ENCODE measurements at regions not wholly inside any gene's neighbourhood (a gene's known extent, or its start where the extent isn't known, plus 50 kb on each side); places are given as distances from the start of the nearest gene placed in this dataset.

DNA sequence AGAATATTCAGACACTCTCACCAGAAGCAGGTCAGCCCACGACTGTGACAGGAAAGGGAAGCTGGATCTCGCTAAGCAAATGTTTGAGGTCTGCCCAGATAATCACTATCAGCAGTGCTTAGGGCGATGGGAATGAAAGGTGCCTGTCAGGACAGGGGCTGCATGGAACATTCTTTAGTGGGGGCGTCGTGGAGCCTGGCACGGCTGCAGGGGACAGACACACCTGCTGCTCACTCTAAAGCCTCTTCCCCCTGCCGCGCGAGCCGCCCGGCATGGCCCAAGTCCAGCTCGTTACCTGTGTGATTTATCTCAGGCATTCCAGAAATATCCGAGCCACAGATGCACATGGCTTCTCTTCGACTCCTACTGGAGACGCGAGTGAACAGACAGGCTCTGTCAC is 235.5 kb downstream of the GLRX3 start:
- DNase-seq = no peak
- H3K18ac ChIP-seq (ENCODE audit: low read depth in 1 of 2, low read length in 2 of 2) = no peak overlapping the region
- no peak overlapping the region for H2BK12ac ChIP-seq (ENCODE audit: low read length in 2 of 2)
- WGBS = 81% methylated on average over 16 of the region's 16 CpGs
- no peak overlapping the region for H3K4me2 ChIP-seq (ENCODE audit: low read length, poor library complexity, severe bottlenecking)
- H3K4ac ChIP-seq (ENCODE audit: low read depth in 1 of 2, low read length in 2 of 2) = no peak overlapping the region
- H4K91ac ChIP-seq (ENCODE audit: low read length) = no peak overlapping the region
- no peaks in the 10 kb centered on the region for H3K79me1 ChIP-seq (replicated peaks; ENCODE audit: low read length, poor library complexity, severe bottlenecking)
- H3K36me3 ChIP-seq (ENCODE audit: control insufficient read depth in 1 of 2, insufficient read depth in 2 of 2, low read depth in 1 of 2, low read length in 2 of 2) = no peaks in the 10 kb centered on the region
- H4K8ac ChIP-seq (ENCODE audit: low read length) = no peak overlapping the region
- H3K9me3 ChIP-seq (ENCODE audit: control insufficient read depth, low read length) = peaks cover 14% of the 10 kb centered on the region
- no peak overlapping the region for H3K4me3 ChIP-seq (ENCODE audit: insufficient read depth in 1 of 2, low read depth in 1 of 2, low read length in 2 of 2)
- H2BK120ac ChIP-seq (ENCODE audit: low read depth, low read length) = no peak overlapping the region
- H3K9ac ChIP-seq (ENCODE audit: low read length) = no peak overlapping the region
- H2AFZ ChIP-seq (ENCODE audit: low read depth, low read length) = no peak overlapping the region
- H2BK15ac ChIP-seq (ENCODE audit: low read depth, poor library complexity, severe bottlenecking) = no peak overlapping the region
- no peak overlapping the region for H2BK5ac ChIP-seq (ENCODE audit: low read depth, low read length, poor library complexity, severe bottlenecking)
- H3K27ac ChIP-seq (ENCODE audit: low read length, poor library complexity, severe bottlenecking) = no peak overlapping the region
- no peaks in the 10 kb centered on the region for H3K4me1 ChIP-seq (ENCODE audit: control insufficient read depth, insufficient read depth, low read depth, low read length)
- no peaks in the 10 kb centered on the region for H3K27me3 ChIP-seq (ENCODE audit: control insufficient read depth in 1 of 2, insufficient read depth in 1 of 2, low read length in 2 of 2)
- H3K23ac ChIP-seq (ENCODE audit: low read length in 2 of 2) = no peak overlapping the region
- H2AK5ac ChIP-seq (ENCODE audit: low read length, severe bottlenecking) = no peak overlapping the region
- no peak overlapping the region for H3K14ac ChIP-seq (ENCODE audit: low read length in 2 of 2)

DNA sequence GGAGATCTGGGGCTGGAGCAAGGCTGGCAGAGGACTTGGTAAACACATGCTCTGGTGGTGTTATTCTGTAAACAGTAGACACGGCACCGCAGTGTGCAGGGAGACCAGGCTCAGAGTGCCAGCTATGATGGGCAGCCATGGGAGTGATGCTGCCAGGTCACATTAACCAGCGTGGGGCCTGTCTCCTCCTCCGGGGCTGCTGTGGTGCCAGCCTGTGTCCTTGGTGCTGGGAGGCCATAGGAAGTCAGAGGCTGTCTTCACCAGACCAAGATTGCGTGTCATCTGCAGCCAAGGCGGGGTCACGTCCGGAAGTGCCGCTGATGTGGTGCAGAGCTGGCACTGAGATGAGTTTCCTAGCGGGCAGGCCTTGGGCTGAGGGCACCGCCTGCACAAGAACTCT is 236.0 kb downstream of the GLRX3 start:
- no peak overlapping the region for H3K18ac ChIP-seq (ENCODE audit: low read depth in 1 of 2, low read length in 2 of 2)
- no peak overlapping the region for H3K27ac ChIP-seq (ENCODE audit: low read length, poor library complexity, severe bottlenecking)
- H2AFZ ChIP-seq (ENCODE audit: low read depth, low read length) = no peak overlapping the region
- no peak overlapping the region for H4K91ac ChIP-seq (ENCODE audit: low read length)
- no peak overlapping the region for H3K4me3 ChIP-seq (ENCODE audit: insufficient read depth in 1 of 2, low read depth in 1 of 2, low read length in 2 of 2)
- peaks cover 14% of the 10 kb centered on the region for H3K9me3 ChIP-seq (ENCODE audit: control insufficient read depth, low read length)
- no peak overlapping the region for H2BK120ac ChIP-seq (ENCODE audit: low read depth, low read length)
- H3K36me3 ChIP-seq (ENCODE audit: control insufficient read depth in 1 of 2, insufficient read depth in 2 of 2, low read depth in 1 of 2, low read length in 2 of 2) = no peaks in the 10 kb centered on the region
- no peaks in the 10 kb centered on the region for H3K79me1 ChIP-seq (replicated peaks; ENCODE audit: low read length, poor library complexity, severe bottlenecking)
- H3K23ac ChIP-seq (ENCODE audit: low read length in 2 of 2) = no peak overlapping the region
- H3K9ac ChIP-seq (ENCODE audit: low read length) = no peak overlapping the region
- no peak overlapping the region for H2BK12ac ChIP-seq (ENCODE audit: low read length in 2 of 2)
- whole genome bisulfite sequencing = 88% methylated on average over 11 of the region's 11 CpGs
- no peaks in the 10 kb centered on the region for H3K27me3 ChIP-seq (ENCODE audit: control insufficient read depth in 1 of 2, insufficient read depth in 1 of 2, low read length in 2 of 2)
- no peak overlapping the region for H2BK15ac ChIP-seq (ENCODE audit: low read depth, poor library complexity, severe bottlenecking)
- H2BK5ac ChIP-seq (ENCODE audit: low read depth, low read length, poor library complexity, severe bottlenecking) = no peak overlapping the region
- no peak overlapping the region for H3K4me2 ChIP-seq (ENCODE audit: low read length, poor library complexity, severe bottlenecking)
- no peak overlapping the region for H2AK5ac ChIP-seq (ENCODE audit: low read length, severe bottlenecking)
- DNase-seq = no peak
- H4K8ac ChIP-seq (ENCODE audit: low read length) = no peak overlapping the region
- H3K14ac ChIP-seq (ENCODE audit: low read length in 2 of 2) = no peak overlapping the region
- no peaks in the 10 kb centered on the region for H3K4me1 ChIP-seq (ENCODE audit: control insufficient read depth, insufficient read depth, low read depth, low read length)
- no peak overlapping the region for H3K4ac ChIP-seq (ENCODE audit: low read depth in 1 of 2, low read length in 2 of 2)

DNA sequence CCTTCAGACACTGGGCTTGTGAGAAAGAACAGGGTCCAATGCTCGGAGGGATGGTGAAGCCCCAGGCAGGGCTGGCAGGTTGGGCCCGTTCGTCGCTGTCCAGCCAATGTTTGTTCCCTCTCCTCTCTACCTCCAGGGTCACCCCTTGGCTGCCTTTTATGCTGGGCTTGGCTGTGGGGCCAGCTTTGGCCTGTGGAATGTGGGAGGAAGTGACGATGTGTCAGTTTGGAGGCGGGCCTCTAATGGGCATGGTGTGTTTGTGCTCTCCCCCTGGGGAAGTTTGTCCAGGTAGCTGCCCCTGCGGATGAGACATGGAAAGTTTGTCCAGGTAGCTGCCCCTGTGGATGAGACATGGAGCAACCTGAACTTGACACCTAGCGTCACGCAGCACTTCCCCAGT is 236.7 kb downstream of the GLRX3 start:
- H3K27ac ChIP-seq (ENCODE audit: low read length, poor library complexity, severe bottlenecking) = no peak overlapping the region
- 79% methylated on average over 7 of the region's 9 CpGs for WGBS

DNA sequence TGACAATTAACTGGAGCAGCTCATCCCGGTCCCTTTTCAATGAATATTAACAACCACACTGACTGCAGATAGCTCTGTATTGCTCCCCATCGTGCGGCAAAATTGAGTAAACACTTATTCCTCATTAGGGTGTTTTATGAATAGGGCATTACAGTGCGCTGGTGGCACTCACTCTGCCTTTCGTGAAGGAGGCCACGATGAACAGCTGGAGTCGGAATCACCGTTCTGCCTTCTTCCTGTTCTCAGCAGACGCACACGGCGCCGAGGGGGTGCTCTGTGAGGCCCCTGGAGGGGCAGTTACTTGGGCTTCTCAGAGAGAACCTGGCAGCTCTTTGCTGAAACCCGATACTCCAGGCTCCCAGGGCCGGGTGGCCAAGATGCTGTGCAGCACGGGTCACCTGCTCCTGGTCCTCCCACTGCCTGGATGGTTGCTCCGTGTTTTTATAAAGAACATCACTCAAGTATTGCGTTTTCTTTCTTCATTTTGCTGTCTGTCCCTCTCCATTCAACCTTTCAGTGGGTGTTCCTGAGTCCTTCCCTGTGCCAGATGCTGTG is 241.9 kb downstream of the GLRX3 start:
- H4K91ac ChIP-seq (ENCODE audit: low read length) = no peak overlapping the region
- no peak overlapping the region for H2BK120ac ChIP-seq (ENCODE audit: low read depth, low read length)
- no peak overlapping the region for H2AK5ac ChIP-seq (ENCODE audit: low read length, severe bottlenecking)
- no peaks in the 10 kb centered on the region for H3K36me3 ChIP-seq (ENCODE audit: control insufficient read depth in 1 of 2, insufficient read depth in 2 of 2, low read depth in 1 of 2, low read length in 2 of 2)
- H3K4me1 ChIP-seq (ENCODE audit: control insufficient read depth, insufficient read depth, low read depth, low read length) = no peaks in the 10 kb centered on the region
- H2AFZ ChIP-seq (ENCODE audit: low read depth, low read length) = no peak overlapping the region
- H2BK15ac ChIP-seq (ENCODE audit: low read depth, poor library complexity, severe bottlenecking) = no peak overlapping the region
- no peak overlapping the region for H2BK12ac ChIP-seq (ENCODE audit: low read length in 2 of 2)
- no peaks in the 10 kb centered on the region for H3K27me3 ChIP-seq (ENCODE audit: control insufficient read depth in 1 of 2, insufficient read depth in 1 of 2, low read length in 2 of 2)
- no peak overlapping the region for H3K23ac ChIP-seq (ENCODE audit: low read length in 2 of 2)
- no peak overlapping the region for H3K27ac ChIP-seq (ENCODE audit: low read length, poor library complexity, severe bottlenecking)
- no peak overlapping the region for H2BK5ac ChIP-seq (ENCODE audit: low read depth, low read length, poor library complexity, severe bottlenecking)
- H3K4ac ChIP-seq (ENCODE audit: low read depth in 1 of 2, low read length in 2 of 2) = no peak overlapping the region
- no peak for DNase-seq
- H3K4me2 ChIP-seq (ENCODE audit: low read length, poor library complexity, severe bottlenecking) = no peak overlapping the region
- H3K9ac ChIP-seq (ENCODE audit: low read length) = no peak overlapping the region
- H3K18ac ChIP-seq (ENCODE audit: low read depth in 1 of 2, low read length in 2 of 2) = no peak overlapping the region
- no peaks in the 10 kb centered on the region for H3K79me1 ChIP-seq (replicated peaks; ENCODE audit: low read length, poor library complexity, severe bottlenecking)
- WGBS = 74% methylated on average over 17 of the region's 17 CpGs
- H3K9me3 ChIP-seq (ENCODE audit: control insufficient read depth, low read length) = peaks cover 19% of the 10 kb centered on the region
- H3K14ac ChIP-seq (ENCODE audit: low read length in 2 of 2) = no peak overlapping the region
- H3K4me3 ChIP-seq (ENCODE audit: insufficient read depth in 1 of 2, low read depth in 1 of 2, low read length in 2 of 2) = no peak overlapping the region
- no peak overlapping the region for H4K8ac ChIP-seq (ENCODE audit: low read length)

More for the DNA sequence above, 236.7 kb downstream of the GLRX3 start:
- Histone ChIP-seq H3K79me1 (replicated peaks; ENCODE audit: low read length, poor library complexity, severe bottlenecking) (no peaks in the 10 kb centered on the region), H3K4me3 (ENCODE audit: insufficient read depth in 1 of 2, low read depth in 1 of 2, low read length in 2 of 2) (no peak overlapping the region), H2BK5ac (ENCODE audit: low read depth, low read length, poor library complexity, severe bottlenecking) (no peak overlapping the region), H2AK5ac (ENCODE audit: low read length, severe bottlenecking) (no peak overlapping the region), H3K18ac (ENCODE audit: low read depth in 1 of 2, low read length in 2 of 2) (no peak overlapping the region), H3K4ac (ENCODE audit: low read depth in 1 of 2, low read length in 2 of 2) (no peak overlapping the region), H2BK120ac (ENCODE audit: low read depth, low read length) (no peak overlapping the region), H4K91ac (ENCODE audit: low read length) (no peak overlapping the region), H3K27me3 (ENCODE audit: control insufficient read depth in 1 of 2, insufficient read depth in 1 of 2, low read length in 2 of 2) (no peaks in the 10 kb centered on the region), H3K4me1 (ENCODE audit: control insufficient read depth, insufficient read depth, low read depth, low read length) (no peaks in the 10 kb centered on the region), H2AFZ (ENCODE audit: low read depth, low read length) (no peak overlapping the region), H3K14ac (ENCODE audit: low read length in 2 of 2) (no peak overlapping the region), H3K36me3 (ENCODE audit: control insufficient read depth in 1 of 2, insufficient read depth in 2 of 2, low read depth in 1 of 2, low read length in 2 of 2) (no peaks in the 10 kb centered on the region), H3K9me3 (ENCODE audit: control insufficient read depth, low read length) (peaks cover 14% of the 10 kb centered on the region), H2BK12ac (ENCODE audit: low read length in 2 of 2) (no peak overlapping the region), H3K4me2 (ENCODE audit: low read length, poor library complexity, severe bottlenecking) (no peak overlapping the region), H4K8ac (ENCODE audit: low read length) (no peak overlapping the region), H2BK15ac (ENCODE audit: low read depth, poor library complexity, severe bottlenecking) (no peak overlapping the region), H3K23ac (ENCODE audit: low read length in 2 of 2) (no peak overlapping the region), H3K9ac (ENCODE audit: low read length) (no peak overlapping the region)
- no peak for DNase-seq
